ENCODE measurements at regions not wholly inside any gene's neighbourhood (a gene's known extent, or its start where the extent isn't known, plus 50 kb on each side); places are given as distances from the start of the nearest gene placed in this dataset.

DNA sequence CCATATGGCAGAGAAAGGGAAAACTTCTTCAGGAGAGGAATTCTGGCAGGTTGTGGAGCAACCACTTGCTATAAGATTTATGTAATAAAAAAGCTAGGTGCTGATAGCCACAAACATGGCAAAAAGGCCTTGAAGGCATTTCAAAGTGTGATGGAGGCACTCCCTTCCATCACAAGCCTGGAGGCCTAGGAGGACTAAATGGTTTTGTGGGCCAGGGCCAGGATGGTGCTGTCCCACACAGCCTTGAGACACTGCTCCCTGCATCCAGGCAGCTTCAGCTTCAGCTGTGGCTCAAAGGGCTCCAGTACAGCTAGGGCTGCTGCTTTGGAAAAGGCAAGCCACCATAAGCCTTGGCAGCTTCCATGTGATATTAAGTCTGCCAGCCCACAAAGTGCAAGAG lies 632.8 kb downstream of the BRINP1 start:
- no peak overlapping the region for H3K4me3 Mint-ChIP-seq
- H4K8ac ChIP-seq (replicated peaks; ENCODE audit: insufficient read length, low read depth, low read length) = no peak overlapping the region
- no peaks in the 10 kb centered on the region for H3K23me2 ChIP-seq (ENCODE audit: insufficient read length, low read depth, low read length, poor library complexity, severe bottlenecking)
- peaks cover 11% of the 10 kb centered on the region for H3K9me3 ChIP-seq (ENCODE audit: control insufficient read depth, low read depth, low read length)
- no peak overlapping the region for H3K18ac ChIP-seq (ENCODE audit: insufficient read length, low read depth, low read length)
- H3K4me1 ChIP-seq (ENCODE audit: insufficient read depth, low read length) = no peaks in the 10 kb centered on the region
- H3K9me3 Mint-ChIP-seq = peaks cover 25 to 32% of the 10 kb centered on the region in 2 experiments
- H3K14ac ChIP-seq (ENCODE audit: insufficient read depth, low read length) = no peak overlapping the region
- no peak overlapping the region for H2AFZ ChIP-seq (ENCODE audit: low read length)
- H3K56ac ChIP-seq (ENCODE audit: insufficient read length, low read depth, low read length) = no peak overlapping the region
- no peak overlapping the region for H2BK120ac ChIP-seq (ENCODE audit: low read depth, low read length, poor library complexity, severe bottlenecking)
- TF ChIP-seq, protein P1, sequence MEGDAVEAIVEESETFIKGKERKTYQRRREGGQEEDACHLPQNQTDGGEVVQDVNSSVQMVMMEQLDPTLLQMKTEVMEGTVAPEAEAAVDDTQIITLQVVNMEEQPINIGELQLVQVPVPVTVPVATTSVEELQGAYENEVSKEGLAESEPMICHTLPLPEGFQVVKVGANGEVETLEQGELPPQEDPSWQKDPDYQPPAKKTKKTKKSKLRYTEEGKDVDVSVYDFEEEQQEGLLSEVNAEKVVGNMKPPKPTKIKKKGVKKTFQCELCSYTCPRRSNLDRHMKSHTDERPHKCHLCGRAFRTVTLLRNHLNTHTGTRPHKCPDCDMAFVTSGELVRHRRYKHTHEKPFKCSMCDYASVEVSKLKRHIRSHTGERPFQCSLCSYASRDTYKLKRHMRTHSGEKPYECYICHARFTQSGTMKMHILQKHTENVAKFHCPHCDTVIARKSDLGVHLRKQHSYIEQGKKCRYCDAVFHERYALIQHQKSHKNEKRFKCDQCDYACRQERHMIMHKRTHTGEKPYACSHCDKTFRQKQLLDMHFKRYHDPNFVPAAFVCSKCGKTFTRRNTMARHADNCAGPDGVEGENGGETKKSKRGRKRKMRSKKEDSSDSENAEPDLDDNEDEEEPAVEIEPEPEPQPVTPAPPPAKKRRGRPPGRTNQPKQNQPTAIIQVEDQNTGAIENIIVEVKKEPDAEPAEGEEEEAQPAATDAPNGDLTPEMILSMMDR (conservative IDR thresholded peaks at IDR 0.05) = no peak
- H3K23ac ChIP-seq (ENCODE audit: insufficient read length, low read depth, low read length) = no peak overlapping the region
- H3K4me1 Mint-ChIP-seq = no peaks in the 10 kb centered on the region
- H2BK5ac ChIP-seq (ENCODE audit: insufficient read length, low read length) = no peak overlapping the region
- H4K20me1 ChIP-seq (ENCODE audit: control insufficient read depth, insufficient read depth, insufficient read length) = no peaks in the 10 kb centered on the region
- no peak overlapping the region for H2AK5ac ChIP-seq (ENCODE audit: insufficient read length, low read length)
- H3K36me3 Mint-ChIP-seq (ENCODE audit: insufficient read depth in 1 of 3, low read depth in 3 of 3) = peaks cover 12 to 20% (median 18%) of the 10 kb centered on the region in 3 experiments
- no peak overlapping the region for H2BK20ac ChIP-seq (ENCODE audit: low read depth, low read length, poor library complexity, severe bottlenecking)
- no peaks in the 10 kb centered on the region for H3K79me1 ChIP-seq (ENCODE audit: insufficient read depth, low read depth, low read length, poor library complexity, severe bottlenecking)
- no peak overlapping the region for H2BK15ac ChIP-seq (ENCODE audit: low read depth, low read length)
- no peak overlapping the region for H2BK12ac ChIP-seq (ENCODE audit: insufficient read length, low read depth, low read length)
- H3K27ac Mint-ChIP-seq = no peak overlapping the region
- H3K9ac ChIP-seq (ENCODE audit: extremely low read depth, insufficient read length, low read length) = no peak overlapping the region
- H3K4me2 ChIP-seq (ENCODE audit: insufficient read depth, insufficient read length, low read length) = no peak overlapping the region
- no peak for DNase-seq
- no peaks in the 10 kb centered on the region for H3K27me3 ChIP-seq (ENCODE audit: insufficient read depth, low read length)
- no peaks in the 10 kb centered on the region for H3K27me3 Mint-ChIP-seq (ENCODE audit: low read depth)
- H4K91ac ChIP-seq (ENCODE audit: insufficient read length, low read depth, low read length) = no peak overlapping the region
- H3T11ph ChIP-seq (ENCODE audit: low read length) = no peak overlapping the region
- H3K4ac ChIP-seq (ENCODE audit: low read depth, low read length) = no peak overlapping the region
- H3K27ac ChIP-seq (ENCODE audit: insufficient read length, low read depth, low read length) = no peak overlapping the region
- H4K5ac ChIP-seq (ENCODE audit: insufficient read length, low read depth, low read length) = no peak overlapping the region
- H3K79me2 ChIP-seq (ENCODE audit: insufficient read depth, low read length) = no peaks in the 10 kb centered on the region; the same call in 1 of the 2 replicates

Measured in H9 (cell line).